HG03135 (cell line): ENCODE measurements at regions not wholly inside any gene's neighbourhood (a gene's known extent, or its start where the extent isn't known, plus 50 kb on each side); places are given as distances from the start of the nearest gene placed in this dataset.

ENCODE experiments used
- ATAC-seq: cut with Tn5 transposase; IDR thresholded peaks from one replicate; pipeline ENCODE4 v1.9.1; 2021; ENCODE audit warnings: mild to moderate bottlenecking, moderate library complexity; ENCODE audit not compliant: unreplicated experiment

- ATAC-seq: peak; percentile 58
Observed at GRCh38 chr12:4857472-4858291, 52.0 kb upstream of the KCNA1 start.

- ATAC-seq: no peak
Observed at GRCh38 chr12:4858386-4858785, 51.3 kb upstream of the KCNA1 start.

- ATAC-seq: no peak
Observed at GRCh38 chr12:4859478-4860210, 50.1 kb upstream of the KCNA1 start.
